ENCODE measurements at regions not wholly inside any gene's neighbourhood (a gene's known extent, or its start where the extent isn't known, plus 50 kb on each side); places are given as distances from the start of the nearest gene placed in this dataset.

GRCh38 chr2:18119883-18120282, 241.4 kb downstream of the KCNS3 start:
- CTCF ChIA-PET: no interaction called here

GRCh38 chr2:18118703-18119102, 240.2 kb downstream of the KCNS3 start:
- Mint-ChIP-seq H3K4me1 (peaks cover 4% of the 10 kb centered on the region), H3K9me3 (peaks cover 2% of the 10 kb centered on the region), H3K27me3 (peaks cover 15% of the 10 kb centered on the region), H3K4me3 (no peak overlapping the region), H3K27ac (no peak overlapping the region), H3K36me3 (ENCODE audit: low read depth) (no peaks in the 10 kb centered on the region)
- intact Hi-C loops (cut with micrococcal nuclease): no loop called here
- DNase-seq (no peak), ATAC-seq (ENCODE audit: low read depth) (no peak)
- ChIA-PET CTCF (no interaction called here), POLR2A (no interaction called here)
- TF ChIP-seq CTCF (IDR thresholded peaks at IDR 0.05): no peak

More at GRCh38 chr2:18119883-18120282, 241.4 kb downstream of the KCNS3 start:
- no peak for TF ChIP-seq CTCF (IDR thresholded peaks at IDR 0.05)
- peaks cover 2% of the 10 kb centered on the region for H3K9me3 Mint-ChIP-seq
- DNase-seq (no peak), ATAC-seq (ENCODE audit: low read depth) (no peak)
- intact Hi-C loops (cut with micrococcal nuclease): no loop called here
- H3K4me3 Mint-ChIP-seq: no peak overlapping the region
- H3K4me1 Mint-ChIP-seq: peaks cover 4% of the 10 kb centered on the region
- H3K27me3 Mint-ChIP-seq: peaks cover 18% of the 10 kb centered on the region
- H3K27ac Mint-ChIP-seq: no peak overlapping the region
- POLR2A ChIA-PET: no interaction called here
- no peaks in the 10 kb centered on the region for H3K36me3 Mint-ChIP-seq (ENCODE audit: low read depth)

DNA sequence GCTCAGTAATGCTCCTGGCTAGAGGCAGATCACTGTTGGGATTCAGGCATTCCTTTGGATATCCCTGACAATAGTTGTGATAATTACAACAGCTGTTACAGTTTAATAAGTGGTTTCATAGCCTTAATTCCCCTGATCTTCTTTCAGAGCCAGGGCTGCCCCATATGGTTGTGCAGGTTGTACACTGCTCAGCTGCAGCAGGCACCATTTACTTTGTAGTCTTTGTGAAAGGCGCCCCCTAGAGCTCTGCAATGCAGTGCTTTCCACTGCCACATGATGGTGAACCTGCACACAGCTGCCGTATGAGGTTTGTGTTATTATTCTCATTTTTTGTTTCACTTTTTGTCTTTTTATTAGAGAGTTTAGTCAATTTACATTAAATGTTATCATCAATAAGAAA, 239.1 kb downstream of the KCNS3 start:
- ChIA-PET CTCF (interaction anchor here (1.0 kb wide), 1 partner anchor 398 kb away, joined by 5 read pairs; no protein-coding TSS in a partner anchor), POLR2A (no interaction called here)
- no peak for TF ChIP-seq CTCF (IDR thresholded peaks at IDR 0.05)
- DNase-seq (no peak), ATAC-seq (ENCODE audit: low read depth) (no peak)
- intact Hi-C loops (cut with micrococcal nuclease): no loop called here
- H3K27me3 Mint-ChIP-seq: peaks cover 12% of the 10 kb centered on the region
- H3K27ac Mint-ChIP-seq: no peak overlapping the region
- no peak overlapping the region for H3K4me3 Mint-ChIP-seq
- H3K4me1 Mint-ChIP-seq: no peaks in the 10 kb centered on the region
- no peaks in the 10 kb centered on the region for H3K36me3 Mint-ChIP-seq (ENCODE audit: low read depth)
- peaks cover 2% of the 10 kb centered on the region for H3K9me3 Mint-ChIP-seq

DNA sequence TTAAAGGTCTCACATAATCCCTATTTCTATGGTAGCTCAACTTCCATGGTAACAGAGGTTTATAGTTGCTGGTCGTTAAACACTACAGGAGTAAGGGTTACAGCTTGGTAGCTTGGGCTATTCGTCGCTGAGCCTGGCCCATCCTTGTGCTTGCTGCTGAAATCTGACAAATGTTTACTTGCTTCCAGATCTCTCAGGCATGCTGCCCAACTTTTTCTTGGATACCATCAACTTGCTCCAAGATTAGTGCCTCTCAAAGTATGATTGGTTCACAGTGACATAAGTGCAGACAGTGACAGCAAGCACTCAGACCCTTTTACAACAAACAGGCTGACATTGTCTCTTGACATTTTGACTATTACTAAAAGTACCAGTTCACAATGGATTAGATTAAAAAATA, 231.8 kb downstream of the KCNS3 start:
- POLR2A ChIA-PET: no interaction called here
- Mint-ChIP-seq H3K9me3 (no peaks in the 10 kb centered on the region), H3K27ac (no peak overlapping the region), H3K27me3 (peaks cover 5% of the 10 kb centered on the region), H3K4me1 (no peaks in the 10 kb centered on the region), H3K4me3 (no peak overlapping the region), H3K36me3 (ENCODE audit: low read depth) (no peaks in the 10 kb centered on the region)
- no peak for DNase-seq
- TF ChIP-seq CTCF (IDR thresholded peaks at IDR 0.05): no peak
- intact Hi-C loops (cut with micrococcal nuclease): no loop called here
- CTCF ChIA-PET: no interaction called here
- ATAC-seq (ENCODE audit: low read depth): no peak

DNA sequence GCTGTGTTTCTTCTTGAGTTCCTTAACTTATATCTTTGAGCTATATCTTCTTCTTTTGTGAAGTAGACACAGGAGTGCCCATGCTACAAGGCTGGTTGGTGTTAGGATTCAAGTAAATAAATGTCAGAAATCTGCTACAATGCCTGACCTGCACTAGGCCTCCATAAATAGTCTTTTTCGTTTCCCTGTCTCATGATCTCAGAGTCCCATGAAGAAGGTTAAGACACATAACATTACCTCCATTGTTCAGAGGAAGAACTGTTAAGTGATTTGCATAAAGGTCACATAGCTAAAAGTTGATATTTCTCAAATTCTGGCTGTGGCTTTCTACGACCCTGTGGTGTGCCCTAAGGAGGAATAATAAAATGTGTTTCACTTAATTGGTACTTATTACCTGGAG, 228.4 kb downstream of the KCNS3 start:
- intact Hi-C loops (cut with micrococcal nuclease): no loop called here
- Mint-ChIP-seq H3K9me3 (no peaks in the 10 kb centered on the region), H3K4me1 (no peaks in the 10 kb centered on the region), H3K36me3 (ENCODE audit: low read depth) (no peaks in the 10 kb centered on the region), H3K4me3 (no peak overlapping the region), H3K27ac (no peak overlapping the region), H3K27me3 (peaks cover 9% of the 10 kb centered on the region)
- CTCF ChIA-PET: no interaction called here
- TF ChIP-seq CTCF (IDR thresholded peaks at IDR 0.05): no peak
- POLR2A ChIA-PET: no interaction called here
- DNase-seq (no peak), ATAC-seq (ENCODE audit: low read depth) (no peak)

All from activated B cell treated with CpG ODN at 0.5 μM for 24 hours (primary cell).